ENCODE measurements at regions not wholly inside any gene's neighbourhood (a gene's known extent, or its start where the extent isn't known, plus 50 kb on each side); places are given as distances from the start of the nearest gene placed in this dataset.

DNA sequence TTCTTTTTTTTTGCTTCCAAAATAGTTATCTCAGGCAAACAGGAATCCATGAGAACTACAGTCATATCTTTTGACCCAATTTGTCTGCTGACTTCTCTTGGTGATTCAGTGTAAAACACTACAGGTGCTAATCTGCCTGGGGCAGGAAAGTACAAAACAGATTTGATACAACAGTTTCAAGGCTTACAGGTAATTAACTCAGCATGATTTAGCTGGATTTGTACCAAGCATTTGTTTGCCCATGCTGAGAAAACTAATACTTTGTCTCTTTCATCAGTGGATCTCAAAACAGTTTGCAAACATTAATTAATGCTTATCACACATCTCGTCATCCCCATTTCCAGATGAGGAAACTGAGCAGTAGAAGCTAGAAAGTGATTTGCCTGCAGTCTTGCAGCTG lies 312.5 kb upstream of the SEMA6A start:
- no peak for TF ChIP-seq EZH2phosphoT487 (IDR thresholded peaks at IDR 0.05; ENCODE audit: low read depth)
- TF ChIP-seq, protein P1, sequence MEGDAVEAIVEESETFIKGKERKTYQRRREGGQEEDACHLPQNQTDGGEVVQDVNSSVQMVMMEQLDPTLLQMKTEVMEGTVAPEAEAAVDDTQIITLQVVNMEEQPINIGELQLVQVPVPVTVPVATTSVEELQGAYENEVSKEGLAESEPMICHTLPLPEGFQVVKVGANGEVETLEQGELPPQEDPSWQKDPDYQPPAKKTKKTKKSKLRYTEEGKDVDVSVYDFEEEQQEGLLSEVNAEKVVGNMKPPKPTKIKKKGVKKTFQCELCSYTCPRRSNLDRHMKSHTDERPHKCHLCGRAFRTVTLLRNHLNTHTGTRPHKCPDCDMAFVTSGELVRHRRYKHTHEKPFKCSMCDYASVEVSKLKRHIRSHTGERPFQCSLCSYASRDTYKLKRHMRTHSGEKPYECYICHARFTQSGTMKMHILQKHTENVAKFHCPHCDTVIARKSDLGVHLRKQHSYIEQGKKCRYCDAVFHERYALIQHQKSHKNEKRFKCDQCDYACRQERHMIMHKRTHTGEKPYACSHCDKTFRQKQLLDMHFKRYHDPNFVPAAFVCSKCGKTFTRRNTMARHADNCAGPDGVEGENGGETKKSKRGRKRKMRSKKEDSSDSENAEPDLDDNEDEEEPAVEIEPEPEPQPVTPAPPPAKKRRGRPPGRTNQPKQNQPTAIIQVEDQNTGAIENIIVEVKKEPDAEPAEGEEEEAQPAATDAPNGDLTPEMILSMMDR (IDR thresholded peaks at IDR 0.05; ENCODE audit: low read depth, low read length) = no peak

Data from OCI-LY3 (cell line).